ENCODE measurements at regions not wholly inside any gene's neighbourhood (a gene's known extent, or its start where the extent isn't known, plus 50 kb on each side); places are given as distances from the start of the nearest gene placed in this dataset.

DNA sequence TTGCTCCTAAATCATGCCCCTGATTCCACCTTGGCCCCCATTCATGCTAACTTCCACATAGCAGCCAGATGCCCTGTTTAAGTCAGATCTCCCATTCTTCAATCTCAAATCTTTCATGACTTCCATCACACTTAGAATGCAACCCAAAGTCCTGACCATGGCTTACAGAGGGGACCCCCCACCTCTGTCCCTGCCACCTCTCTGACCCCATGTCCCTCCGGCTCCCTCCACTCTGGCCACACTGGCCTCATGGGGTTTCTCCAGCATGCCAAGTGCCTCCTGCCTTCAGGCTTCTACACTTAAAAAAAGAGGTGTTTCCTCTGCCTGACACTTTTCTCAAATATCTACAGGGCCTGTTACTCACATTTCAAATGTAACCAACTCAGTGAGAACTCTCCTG, 93.6 kb downstream of the C13orf42 start:
- H3K36me3 ChIP-seq = no peaks in the 10 kb centered on the region
- no peak overlapping the region for H3K27ac ChIP-seq
- no peaks in the 10 kb centered on the region for H3K4me1 ChIP-seq
- no peaks in the 10 kb centered on the region for H3K9me3 ChIP-seq
- no peaks in the 10 kb centered on the region for H3K27me3 ChIP-seq
- no peak for DNase-seq (ENCODE audit: low spot score in 2 of 2)
- no peak overlapping the region for H3K4me3 ChIP-seq
- WGBS = 86% methylated on average over 1 of the region's 1 CpG
- TF ChIP-seq POLR2A (IDR thresholded peaks at IDR 0.05) (no peak), EP300 (IDR thresholded peaks at IDR 0.05) (no peak), POLR2AphosphoS5 (IDR thresholded peaks at IDR 0.05) (no peak), CTCF (IDR thresholded peaks at IDR 0.05) (no peak)

DNA sequence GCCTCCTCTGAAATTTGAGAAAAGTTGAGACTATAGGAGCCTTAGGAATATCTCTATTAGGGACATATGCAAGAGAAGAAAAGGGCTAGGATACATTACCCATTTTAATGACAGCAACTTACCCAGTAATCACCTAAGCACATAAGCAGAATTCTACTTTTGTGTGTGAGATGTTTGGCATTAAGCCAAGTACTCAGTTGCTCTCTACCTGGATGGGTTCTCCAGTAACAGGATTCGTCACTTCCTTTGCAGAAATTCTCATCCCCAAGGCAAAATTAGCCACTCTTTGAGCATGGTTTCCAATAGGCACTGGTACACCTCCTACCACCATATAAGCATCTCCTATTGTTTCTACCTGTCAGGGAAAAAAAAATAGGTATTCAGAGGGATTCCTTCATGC, 95.1 kb downstream of the C13orf42 start:
- H3K36me3 ChIP-seq = no peaks in the 10 kb centered on the region
- no peaks in the 10 kb centered on the region for H3K4me1 ChIP-seq
- TF ChIP-seq EP300 (IDR thresholded peaks at IDR 0.05) (no peak), POLR2A (IDR thresholded peaks at IDR 0.05) (no peak)
- WGBS = 74% methylated on average over 1 of the region's 1 CpG
- no peak overlapping the region for H3K4me3 ChIP-seq
- no peak overlapping the region for H3K27ac ChIP-seq
- H3K9me3 ChIP-seq = no peaks in the 10 kb centered on the region
- no peak for DNase-seq (ENCODE audit: low spot score in 2 of 2)
- H3K27me3 ChIP-seq = no peaks in the 10 kb centered on the region

GRCh38 chr13:51009597-51009996, 100.0 kb downstream of the RNASEH2B start:
- H3K4me3 ChIP-seq = no peak overlapping the region
- 91% methylated on average over 1 of the region's 1 CpG for WGBS
- no peak for DNase-seq (ENCODE audit: low spot score in 2 of 2)
- no peaks in the 10 kb centered on the region for H3K27me3 ChIP-seq
- H3K4me1 ChIP-seq = no peaks in the 10 kb centered on the region
- no peak for TF ChIP-seq EP300 (IDR thresholded peaks at IDR 0.05)
- no peaks in the 10 kb centered on the region for H3K9me3 ChIP-seq
- H3K36me3 ChIP-seq = no peaks in the 10 kb centered on the region
- no peak overlapping the region for H3K27ac ChIP-seq

- WGBS = 89% methylated on average over 3 of the region's 3 CpGs
- no peaks in the 10 kb centered on the region for H3K9me3 ChIP-seq
- H3K27me3 ChIP-seq = no peaks in the 10 kb centered on the region
- DNase-seq (ENCODE audit: low spot score in 2 of 2) = no peak
- no peaks in the 10 kb centered on the region for H3K36me3 ChIP-seq
- no peak overlapping the region for H3K4me3 ChIP-seq
- no peaks in the 10 kb centered on the region for H3K4me1 ChIP-seq
- no peak for TF ChIP-seq POLR2A (IDR thresholded peaks at IDR 0.05)
- no peak for TF ChIP-seq POLR2AphosphoS5 (IDR thresholded peaks at IDR 0.05)
- no peak for TF ChIP-seq CTCF (IDR thresholded peaks at IDR 0.05)
- no peak for TF ChIP-seq EP300 (IDR thresholded peaks at IDR 0.05)
- peak overlapping the region; percentile 35 for H3K27ac ChIP-seq
Measured at GRCh38 chr13:51007216-51007615, 97.6 kb downstream of the RNASEH2B start.

GRCh38 chr13:51006067-51006845, 96.7 kb downstream of the RNASEH2B start:
- TF ChIP-seq POLR2A (IDR thresholded peaks at IDR 0.05) = no peak
- no peak for TF ChIP-seq EP300 (IDR thresholded peaks at IDR 0.05)
- no peak for TF ChIP-seq POLR2AphosphoS5 (IDR thresholded peaks at IDR 0.05)
- TF ChIP-seq CTCF (IDR thresholded peaks at IDR 0.05) = no peak
- DNase-seq (ENCODE audit: low spot score in 2 of 2) = no peak
- Histone ChIP-seq H3K27me3 (no peaks in the 10 kb centered on the region), H3K4me1 (no peaks in the 10 kb centered on the region), H3K9me3 (no peaks in the 10 kb centered on the region), H3K27ac (peak overlapping the region; percentile 64), H3K36me3 (no peaks in the 10 kb centered on the region), H3K4me3 (no peak overlapping the region)
- 58% methylated on average over 7 of the region's 7 CpGs for WGBS
